BJ (cell line): ENCODE measurements at regions not wholly inside any gene's neighbourhood (a gene's known extent, or its start where the extent isn't known, plus 50 kb on each side); places are given as distances from the start of the nearest gene placed in this dataset.

Source experiments
- CTCF ChIA-PET: fragments of 350-600 bp; formaldehyde crosslinking; extraction: SDS; loops from one replicate; lab custom pipeline; 2021; ENCODE audit warnings: antibody characterized with exemption, inconsistent platforms; lab: Yijun Ruan, JAX
- POLR2A ChIA-PET: fragments of 300-600 bp; sonication (Branson Sonifier 250); formaldehyde crosslinking; extraction: SDS; loops from one replicate; lab custom pipeline; 2021; ENCODE audit warnings: antibody characterized with exemption; lab: Charles Lee
- DNase-seq: peaks from one replicate; pipeline ENCODE4 v3.0.0-alpha.2; 2011; ENCODE audit warnings: low read depth
- H3K27me3 ChIP-seq: 2 replicates; pipeline ENCODE4 v1.6.0; 2011; ENCODE audit warnings: low read length; ENCODE audit not compliant: control insufficient read depth, insufficient read depth
- H3K36me3 ChIP-seq: 2 replicates; pipeline ENCODE4 v1.5.1; 2011; ENCODE audit warnings: low read length; ENCODE audit not compliant: control insufficient read depth, insufficient read depth
- H3K4me3 ChIP-seq: 2 replicates; pipeline ENCODE4 v1.5.1; 2011; ENCODE audit warnings: low read depth, mild to moderate bottlenecking, control low read depth, low read length
- CTCF ChIP-seq: IDR thresholded peaks from 2 replicates; pipeline ENCODE4 v1.5.1; 2011; ENCODE audit warnings: low read depth, mild to moderate bottlenecking, control low read depth, inconsistent platforms, low read length, moderate library complexity; ENCODE audit not compliant: insufficient read depth

GRCh38 chr4:180630012-180630665, 1613.1 kb upstream of the TENM3 start:
- ChIA-PET CTCF (no interaction called here), POLR2A (no interaction called here)
- Histone ChIP-seq H3K4me3 (no peak overlapping the region), H3K27me3 (no peaks in the 10 kb centered on the region), H3K36me3 (no peaks in the 10 kb centered on the region)
- no peak for TF ChIP-seq CTCF
- no peak for DNase-seq

- TF ChIP-seq CTCF, result no peak
- H3K27me3 ChIP-seq, result no peaks in the 10 kb centered on the region
- DNase-seq, result no peak
- CTCF ChIA-PET, result no interaction called here
- H3K36me3 ChIP-seq, result no peaks in the 10 kb centered on the region
- H3K4me3 ChIP-seq, result no peak overlapping the region
- POLR2A ChIA-PET, result no interaction called here
Measured at GRCh38 chr4:180634306-180634705, 1608.9 kb upstream of the TENM3 start.

- Histone ChIP-seq H3K27me3 (no peaks in the 10 kb centered on the region), H3K36me3 (no peaks in the 10 kb centered on the region), H3K4me3 (no peak overlapping the region)
- POLR2A ChIA-PET, result no interaction called here
- CTCF ChIA-PET, result no interaction called here
- DNase-seq, result no peak
- TF ChIP-seq CTCF, result no peak
Measured at GRCh38 chr4:180635281-180635680, 1607.9 kb upstream of the TENM3 start.

GRCh38 chr4:180636696-180637404, 1606.4 kb upstream of the TENM3 start:
- Histone ChIP-seq H3K4me3 (no peak overlapping the region), H3K36me3 (no peaks in the 10 kb centered on the region), H3K27me3 (no peaks in the 10 kb centered on the region)
- CTCF ChIA-PET, result no interaction called here
- POLR2A ChIA-PET, result no interaction called here
- TF ChIP-seq CTCF, result no peak
- no peak for DNase-seq

- no peaks in the 10 kb centered on the region for H3K27me3 ChIP-seq
- no peaks in the 10 kb centered on the region for H3K36me3 ChIP-seq
- no peak for DNase-seq
- ChIA-PET POLR2A (no interaction called here), CTCF (no interaction called here)
- no peak for TF ChIP-seq CTCF
- H3K4me3 ChIP-seq, result no peak overlapping the region
Measured at GRCh38 chr4:180637616-180638015, 1605.6 kb upstream of the TENM3 start.
